Stimulated activated CD8-positive, alpha-beta memory T cell treated with anti-CD3 and anti-CD28 coated beads, Interleukin-15, amount 100 ng/mL, for 4 hours (primary cell): ENCODE measurements at regions not wholly inside any gene's neighbourhood (a gene's known extent, or its start where the extent isn't known, plus 50 kb on each side); places are given as distances from the start of the nearest gene placed in this dataset.

Experiments used
- DNase-seq, 2 donors: peaks; one replicate each; pipeline ENCODE4 v3.0.0-alpha.2; 2020; ENCODE audit warnings: low read depth in 2 of 2

DNA sequence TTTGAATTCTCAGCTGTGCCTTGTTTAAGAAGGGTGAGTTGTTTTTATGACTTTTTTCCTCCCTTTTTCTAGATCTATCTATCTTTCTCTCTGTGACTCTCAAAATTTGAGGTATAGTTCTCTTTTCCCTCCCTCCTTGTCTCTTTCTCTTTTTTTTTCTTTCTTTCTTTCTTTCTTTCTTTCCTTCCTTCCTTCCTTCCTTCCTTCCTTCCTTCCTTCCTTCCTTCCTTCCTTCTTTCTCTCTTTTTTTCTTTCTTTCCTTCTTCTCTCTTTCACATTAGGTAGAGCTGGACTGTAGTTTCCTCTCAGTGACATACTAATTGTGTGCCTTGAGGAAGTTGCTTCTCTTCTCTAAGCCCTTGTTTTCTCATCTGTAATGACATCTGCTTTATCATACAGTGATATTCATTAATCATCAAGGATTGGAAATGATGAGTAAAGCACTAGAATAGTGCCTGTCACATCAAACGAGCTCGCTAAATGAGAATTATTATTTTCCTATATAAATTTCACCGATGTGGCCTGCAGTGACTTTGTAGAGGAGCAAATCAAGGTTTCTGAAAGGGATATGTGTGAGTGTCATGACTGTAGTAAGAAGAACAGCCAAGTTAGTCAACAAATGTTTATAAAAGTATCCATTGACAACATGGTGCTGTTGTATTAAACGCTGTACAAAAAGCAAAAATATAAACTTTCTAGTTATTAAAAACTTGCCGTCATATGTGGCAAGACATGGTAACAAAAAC lies 78.9 kb upstream of the SLC38A2 start:
- no peak for DNase-seq

GRCh38 chr12:46450279-46450748 lies 77.7 kb upstream of the SLC38A2 start:
- no peak for DNase-seq

GRCh38 chr12:46449856-46450255 lies 77.3 kb upstream of the SLC38A2 start:
- no peak for DNase-seq

DNA sequence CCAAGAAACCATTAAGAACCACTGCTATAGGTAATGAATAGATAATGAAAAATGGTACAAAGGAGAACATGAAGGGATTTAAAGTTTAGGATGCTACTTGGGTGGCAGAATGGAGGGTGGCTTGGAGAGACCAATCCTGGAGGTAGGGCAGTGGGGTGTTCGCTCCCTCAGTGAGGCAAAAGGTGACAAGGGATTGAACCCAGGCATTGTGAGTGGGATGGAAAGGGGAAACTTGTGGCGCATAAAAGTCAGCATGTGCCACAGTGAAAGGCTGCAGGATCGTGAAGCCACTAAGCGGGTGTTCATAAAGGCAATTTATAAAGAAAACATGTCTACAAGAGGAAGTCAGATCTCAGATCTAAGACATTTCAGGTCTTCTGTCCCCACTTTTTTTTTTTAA lies 76.7 kb upstream of the SLC38A2 start:
- no peak for DNase-seq

DNA sequence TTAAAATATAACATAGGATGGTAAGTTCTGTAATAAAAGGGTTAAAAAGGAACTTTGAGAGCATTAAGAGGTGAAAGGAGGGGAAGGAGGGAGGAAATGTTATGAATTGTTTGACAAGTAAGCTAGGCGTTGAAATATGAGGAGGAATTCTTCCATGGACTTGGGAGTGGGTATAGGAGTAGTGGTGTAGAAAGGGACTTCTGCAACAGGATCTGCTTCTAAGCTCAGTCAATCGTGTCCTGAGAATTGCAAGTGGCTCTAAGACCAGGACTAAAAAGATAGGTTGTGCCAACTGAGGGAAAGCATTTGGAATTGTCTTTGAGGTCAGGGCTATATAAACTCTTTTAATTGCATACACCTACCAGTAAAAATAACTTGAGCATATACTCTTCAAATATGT lies 74.1 kb upstream of the SLC38A2 start:
- no peak for DNase-seq

- no peak for DNase-seq
These were observed 73.1 kb upstream of the SLC38A2 start for GRCh38 chr12:46445551-46446235.

DNA sequence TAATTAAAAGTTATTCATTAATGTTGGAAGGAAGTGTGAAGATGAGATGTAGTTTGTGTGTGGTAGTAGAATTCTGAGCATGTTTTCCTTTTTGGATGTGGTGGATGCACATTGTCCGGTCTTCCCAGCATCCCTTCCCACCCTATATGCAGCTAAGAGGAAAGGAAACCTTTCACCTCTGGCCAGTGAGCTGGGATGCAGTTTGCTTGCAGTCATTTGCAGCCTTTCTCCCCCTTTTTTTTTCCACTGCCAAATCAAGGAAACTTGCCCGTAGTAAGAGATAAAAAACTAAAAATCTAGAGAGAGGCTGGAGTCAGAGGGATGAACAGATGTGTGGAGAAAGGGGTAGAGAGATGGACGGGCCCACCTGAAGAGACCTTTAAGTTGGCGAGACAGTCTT lies 72.5 kb upstream of the SLC38A2 start:
- no peak for DNase-seq

DNA sequence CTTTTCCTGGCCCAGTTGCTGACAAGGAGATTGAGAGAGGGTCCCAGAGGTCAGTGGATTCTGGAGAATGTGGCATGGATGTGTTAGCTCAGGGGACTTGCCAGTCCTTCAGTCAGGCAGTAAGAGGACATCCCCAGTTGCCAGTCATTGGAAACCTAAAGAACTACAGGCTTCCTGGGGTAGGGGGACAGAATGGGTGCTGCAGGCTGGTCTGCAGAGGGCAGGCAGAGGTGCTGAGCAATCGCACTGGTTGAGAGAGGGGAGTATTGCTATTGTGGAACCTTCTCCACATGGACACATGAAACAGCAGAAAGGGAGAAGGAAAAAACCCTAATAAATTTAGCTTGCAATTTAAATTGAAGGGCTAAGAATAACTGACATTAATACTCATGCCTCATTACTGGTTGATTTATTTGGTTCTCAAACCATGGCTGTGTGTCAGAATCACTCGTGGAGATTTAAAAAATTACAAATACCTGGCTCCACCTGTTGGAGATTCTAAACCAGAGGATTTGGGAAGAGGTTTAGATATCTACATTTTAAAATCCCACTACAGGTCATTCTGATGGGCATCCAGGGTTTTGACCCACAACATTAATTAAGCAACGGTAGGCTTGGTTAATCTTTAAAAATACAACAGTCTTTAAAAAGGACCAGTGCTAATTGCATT lies 71.2 kb upstream of the SLC38A2 start:
- no peak for DNase-seq

DNA sequence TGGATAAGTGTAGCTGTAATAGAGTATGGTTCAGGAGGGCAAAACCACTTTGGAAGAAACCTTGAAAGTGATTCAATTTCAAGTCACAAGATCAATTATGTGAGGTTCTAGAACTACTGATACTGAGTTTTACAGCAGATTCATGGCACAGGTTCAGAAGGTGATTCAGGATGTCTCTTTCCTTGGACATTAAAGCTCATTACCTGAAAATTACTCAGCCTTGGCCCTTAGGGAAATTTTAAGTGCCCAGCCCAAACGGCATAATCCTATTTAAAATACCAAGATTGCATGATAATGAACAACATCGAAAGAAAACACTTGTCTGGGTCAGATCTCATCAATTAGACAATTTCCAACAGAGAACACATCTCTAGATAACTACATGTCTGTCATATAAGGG lies 70.2 kb upstream of the SLC38A2 start:
- no peak for DNase-seq

GRCh38 chr12:46442239-46442638 lies 69.7 kb upstream of the SLC38A2 start:
- DNase-seq, result no peak

DNA sequence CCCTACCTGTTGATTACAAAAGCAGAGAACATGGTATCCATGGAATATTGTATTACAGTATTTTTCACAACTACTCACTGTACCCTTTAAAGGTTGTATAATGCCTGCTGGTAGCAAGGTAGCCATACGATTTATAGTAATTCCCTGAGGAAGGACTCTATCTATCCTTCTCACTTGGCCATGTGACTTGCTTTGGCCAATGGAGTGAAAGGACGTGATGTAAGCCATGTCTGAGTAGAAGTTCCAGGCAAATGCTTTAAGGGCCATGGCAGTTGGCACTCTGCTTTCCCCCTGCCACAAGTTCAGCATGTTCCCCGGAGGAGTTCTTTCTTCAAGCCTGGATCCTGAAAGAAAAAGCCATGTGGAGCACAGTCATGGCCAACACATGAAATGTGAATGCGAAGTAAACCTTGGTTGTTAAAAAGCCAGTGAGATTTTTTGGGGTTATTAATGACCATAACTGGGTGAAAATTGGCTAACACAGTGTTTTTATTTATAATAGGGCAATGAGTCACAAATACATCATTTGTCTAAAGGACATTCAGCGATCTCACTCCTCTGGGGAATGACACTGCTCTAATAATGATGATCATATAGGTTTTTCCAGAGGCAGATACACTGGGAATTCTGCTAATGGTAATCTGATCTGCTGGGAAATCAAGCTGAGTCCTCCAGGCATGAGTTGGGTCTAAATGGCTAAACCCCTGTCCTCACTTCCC lies 67.4 kb upstream of the SLC38A2 start:
- no peak for DNase-seq

DNA sequence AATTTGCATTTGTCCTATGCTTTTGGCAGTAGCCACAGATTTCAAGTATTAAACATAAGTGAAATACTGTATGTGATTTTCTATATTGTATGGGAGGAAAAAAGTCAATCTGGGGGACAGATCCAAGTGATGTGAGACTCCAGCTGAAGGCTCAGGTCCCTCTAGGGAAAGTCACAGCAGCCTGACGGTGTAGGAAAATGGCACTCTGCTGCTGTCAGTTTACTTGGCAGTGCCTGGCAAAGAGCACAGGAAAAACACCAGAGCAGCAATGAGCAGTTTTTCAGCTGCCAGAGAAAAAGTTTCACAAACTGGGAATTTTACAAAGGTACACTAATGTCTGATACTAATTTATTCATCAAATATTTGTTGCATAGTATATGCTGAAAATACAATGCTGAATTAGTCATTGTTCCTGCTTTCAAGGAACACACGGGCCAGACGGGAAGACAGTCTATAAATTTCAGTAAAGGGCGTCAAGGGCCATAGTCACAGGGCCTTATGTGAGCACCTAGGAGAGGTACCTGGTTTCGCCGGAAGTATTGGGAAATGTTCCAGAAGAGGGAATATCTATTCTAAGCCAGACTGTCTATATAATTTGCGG lies 66.2 kb upstream of the SLC38A2 start:
- DNase-seq, result no peak

DNA sequence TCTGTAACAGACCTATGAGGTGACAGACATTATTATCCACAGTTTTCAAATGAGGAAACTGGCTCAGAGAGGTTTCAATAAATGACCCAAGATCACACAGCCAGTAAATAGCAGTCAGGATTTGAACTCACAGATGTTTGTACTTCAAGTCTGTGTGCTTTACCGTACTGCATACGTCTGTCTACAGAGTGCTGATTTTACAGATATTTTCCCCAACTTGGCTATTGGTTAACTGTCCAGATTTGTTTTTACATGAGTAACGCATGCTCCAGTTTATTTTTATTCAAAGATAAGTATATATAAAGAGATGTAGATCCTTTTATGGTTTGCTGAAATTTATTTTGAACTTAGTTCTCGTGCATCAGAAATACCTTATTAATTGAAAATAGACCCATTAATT lies 65.7 kb upstream of the SLC38A2 start:
- no peak for DNase-seq

DNA sequence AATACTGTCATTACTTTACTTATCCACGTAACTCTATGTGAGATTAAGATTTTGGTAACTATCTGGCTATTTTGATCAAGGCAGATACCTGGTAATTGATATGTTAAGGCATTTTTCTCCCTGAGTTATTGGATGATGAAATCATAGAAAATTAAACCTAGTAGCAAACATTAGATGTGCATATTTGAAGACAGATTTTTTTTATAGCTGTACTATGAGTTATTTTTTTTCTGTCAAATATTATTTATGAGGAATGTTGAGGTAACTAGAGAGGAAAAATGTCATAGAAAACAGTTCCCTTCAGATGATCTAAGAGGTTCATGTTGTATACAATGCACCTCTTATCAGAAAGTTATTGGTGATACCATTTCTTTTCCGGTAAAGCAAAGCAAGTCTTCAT lies 64.9 kb upstream of the SLC38A2 start:
- no peak for DNase-seq

- no peak for DNase-seq
These were observed 64.2 kb upstream of the SLC38A2 start for GRCh38 chr12:46436747-46437146.

DNA sequence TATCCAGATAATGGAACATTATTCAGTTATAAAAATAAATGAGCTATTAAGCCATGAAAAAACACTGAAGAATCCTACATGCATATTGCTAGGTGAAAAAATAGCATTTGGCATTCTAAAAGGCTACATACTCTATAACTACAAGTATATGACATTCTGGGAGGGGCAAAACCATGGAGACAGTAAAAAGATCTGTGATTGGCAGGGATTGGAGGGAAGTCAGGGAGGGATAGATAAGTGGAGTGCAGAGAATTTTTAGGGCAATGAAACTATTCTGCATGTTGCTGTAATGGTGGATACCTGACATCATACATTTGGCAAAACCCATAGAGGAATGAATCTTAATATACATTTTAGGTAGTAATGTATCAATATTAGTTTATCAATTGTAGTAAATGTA lies 63.1 kb upstream of the SLC38A2 start:
- no peak for DNase-seq

GRCh38 chr12:46435029-46435428 lies 62.5 kb upstream of the SLC38A2 start:
- no peak for DNase-seq

DNA sequence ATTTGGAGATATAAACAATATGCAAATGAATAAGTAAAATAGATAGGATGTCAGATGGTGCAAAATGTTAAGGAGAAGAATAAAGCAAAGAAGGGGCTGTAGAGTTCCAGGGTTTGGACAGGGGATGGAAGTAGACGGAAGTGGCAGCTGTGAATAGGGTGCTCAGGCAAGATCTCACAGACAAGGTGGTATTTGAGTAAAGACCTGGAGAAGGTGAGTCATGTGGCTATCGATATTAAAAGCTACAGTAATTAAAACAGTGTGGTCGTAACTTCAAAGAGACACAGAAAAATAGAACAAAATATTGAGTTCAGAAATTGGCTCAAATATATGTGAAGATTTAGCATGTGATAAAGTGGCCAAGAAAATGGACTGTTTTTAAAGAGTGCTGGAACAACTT lies 61.3 kb upstream of the SLC38A2 start:
- no peak for DNase-seq

- no peak for DNase-seq
These were observed 59.8 kb upstream of the SLC38A2 start for GRCh38 chr12:46432325-46432724.

DNA sequence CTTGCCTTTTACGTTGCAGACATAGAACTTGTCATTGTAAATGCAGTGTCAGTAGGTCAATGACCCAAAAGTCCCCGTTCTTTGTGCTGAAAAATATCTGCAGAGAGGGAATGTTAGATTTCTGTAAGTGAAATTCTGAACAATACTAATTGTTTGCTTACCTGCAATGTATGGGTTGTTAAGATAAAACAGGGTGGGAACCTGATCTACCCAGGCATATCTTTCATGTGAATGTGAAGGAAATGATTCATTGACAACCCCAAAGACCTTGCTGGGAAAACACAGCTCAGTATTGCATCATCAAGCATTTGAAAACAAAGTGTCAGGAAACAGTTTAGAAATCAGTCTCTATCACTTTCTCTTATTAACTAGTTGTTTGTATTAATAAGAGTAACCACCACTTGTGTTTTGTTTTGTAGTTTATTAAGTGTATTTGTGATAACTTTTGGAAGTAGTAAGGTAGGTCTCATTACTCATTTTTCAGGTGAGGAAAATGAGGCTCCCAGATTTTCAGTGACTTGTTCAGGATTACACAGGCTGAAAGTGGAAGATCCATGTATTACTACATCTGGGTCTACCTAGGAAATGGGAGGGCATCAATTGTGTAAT lies 57.9 kb upstream of the SLC38A2 start:
- no peak for DNase-seq
